ENCODE measurements at regions not wholly inside any gene's neighbourhood (a gene's known extent, or its start where the extent isn't known, plus 50 kb on each side); places are given as distances from the start of the nearest gene placed in this dataset.

DNA sequence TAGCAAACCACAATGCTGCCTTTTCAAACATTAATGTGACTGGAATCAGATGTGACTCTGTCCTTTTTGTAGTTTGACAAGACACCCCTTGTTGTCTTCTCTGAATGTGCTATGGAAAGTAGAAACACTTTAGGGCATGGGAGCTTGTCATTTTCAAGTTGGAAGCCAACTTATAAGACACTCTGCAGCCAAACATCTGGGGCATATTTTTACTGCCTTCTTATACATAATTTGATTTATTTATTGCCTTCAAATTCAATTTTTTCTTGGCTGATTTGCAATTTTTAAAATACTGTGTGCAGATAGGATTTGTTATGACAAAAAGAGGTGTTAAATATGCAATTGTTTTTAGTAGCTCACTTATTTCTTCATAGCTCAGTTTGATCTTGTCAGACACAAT, 1002.0 kb upstream of the PCDH7 start:
- Histone ChIP-seq H3K4me2 (no peak overlapping the region), H3K9me2 (ENCODE audit: insufficient read depth) (no peaks in the 10 kb centered on the region), H3K79me2 (replicated peaks; ENCODE audit: insufficient read depth) (no peaks in the 10 kb centered on the region), H3F3A (replicated peaks; ENCODE audit: low read depth) (no peaks in the 10 kb centered on the region), H3K36me3 (ENCODE audit: insufficient read depth) (no peaks in the 10 kb centered on the region), H3K4me3 (no peak overlapping the region), H3K27me3 (ENCODE audit: insufficient read depth) (no peaks in the 10 kb centered on the region), H4K20me1 (replicated peaks; ENCODE audit: insufficient read depth) (no peaks in the 10 kb centered on the region), H2AFZ (no peak overlapping the region), H3K27ac (ENCODE audit: low read depth) (no peak overlapping the region), H3K4me1 (ENCODE audit: insufficient read depth) (no peaks in the 10 kb centered on the region)
- DNase-seq (ENCODE audit: low spot score) (no peak), ATAC-seq (no peak)
- Mint-ChIP-seq H3K4me3 (no peak overlapping the region), H3K9me3 (no peaks in the 10 kb centered on the region), H3K4me1 (no peaks in the 10 kb centered on the region), H3K36me3 (ENCODE audit: low read depth) (no peaks in the 10 kb centered on the region), H3K27me3 (ENCODE audit: insufficient read depth, low read depth, poor library complexity) (no peaks in the 10 kb centered on the region), H3K27ac (no peak overlapping the region)
- no peak for TF ChIP-seq EZH2 (IDR thresholded peaks at IDR 0.05; ENCODE audit: low read depth, unreplicated experiment)
- no peak for TF ChIP-seq EZH2phosphoT487 (IDR thresholded peaks at IDR 0.05; ENCODE audit: unreplicated experiment)
- TF ChIP-seq NANOG (IDR thresholded peaks at IDR 0.05; ENCODE audit: borderline replicate concordance): no peak
- no peak for TF ChIP-seq JUNB (IDR thresholded peaks at IDR 0.05; ENCODE audit: unreplicated experiment)
- no peak for TF ChIP-seq CREB1 (CRISPR knock-in tag; IDR thresholded peaks at IDR 0.05; ENCODE audit: low read depth)
- TF ChIP-seq, protein P1, sequence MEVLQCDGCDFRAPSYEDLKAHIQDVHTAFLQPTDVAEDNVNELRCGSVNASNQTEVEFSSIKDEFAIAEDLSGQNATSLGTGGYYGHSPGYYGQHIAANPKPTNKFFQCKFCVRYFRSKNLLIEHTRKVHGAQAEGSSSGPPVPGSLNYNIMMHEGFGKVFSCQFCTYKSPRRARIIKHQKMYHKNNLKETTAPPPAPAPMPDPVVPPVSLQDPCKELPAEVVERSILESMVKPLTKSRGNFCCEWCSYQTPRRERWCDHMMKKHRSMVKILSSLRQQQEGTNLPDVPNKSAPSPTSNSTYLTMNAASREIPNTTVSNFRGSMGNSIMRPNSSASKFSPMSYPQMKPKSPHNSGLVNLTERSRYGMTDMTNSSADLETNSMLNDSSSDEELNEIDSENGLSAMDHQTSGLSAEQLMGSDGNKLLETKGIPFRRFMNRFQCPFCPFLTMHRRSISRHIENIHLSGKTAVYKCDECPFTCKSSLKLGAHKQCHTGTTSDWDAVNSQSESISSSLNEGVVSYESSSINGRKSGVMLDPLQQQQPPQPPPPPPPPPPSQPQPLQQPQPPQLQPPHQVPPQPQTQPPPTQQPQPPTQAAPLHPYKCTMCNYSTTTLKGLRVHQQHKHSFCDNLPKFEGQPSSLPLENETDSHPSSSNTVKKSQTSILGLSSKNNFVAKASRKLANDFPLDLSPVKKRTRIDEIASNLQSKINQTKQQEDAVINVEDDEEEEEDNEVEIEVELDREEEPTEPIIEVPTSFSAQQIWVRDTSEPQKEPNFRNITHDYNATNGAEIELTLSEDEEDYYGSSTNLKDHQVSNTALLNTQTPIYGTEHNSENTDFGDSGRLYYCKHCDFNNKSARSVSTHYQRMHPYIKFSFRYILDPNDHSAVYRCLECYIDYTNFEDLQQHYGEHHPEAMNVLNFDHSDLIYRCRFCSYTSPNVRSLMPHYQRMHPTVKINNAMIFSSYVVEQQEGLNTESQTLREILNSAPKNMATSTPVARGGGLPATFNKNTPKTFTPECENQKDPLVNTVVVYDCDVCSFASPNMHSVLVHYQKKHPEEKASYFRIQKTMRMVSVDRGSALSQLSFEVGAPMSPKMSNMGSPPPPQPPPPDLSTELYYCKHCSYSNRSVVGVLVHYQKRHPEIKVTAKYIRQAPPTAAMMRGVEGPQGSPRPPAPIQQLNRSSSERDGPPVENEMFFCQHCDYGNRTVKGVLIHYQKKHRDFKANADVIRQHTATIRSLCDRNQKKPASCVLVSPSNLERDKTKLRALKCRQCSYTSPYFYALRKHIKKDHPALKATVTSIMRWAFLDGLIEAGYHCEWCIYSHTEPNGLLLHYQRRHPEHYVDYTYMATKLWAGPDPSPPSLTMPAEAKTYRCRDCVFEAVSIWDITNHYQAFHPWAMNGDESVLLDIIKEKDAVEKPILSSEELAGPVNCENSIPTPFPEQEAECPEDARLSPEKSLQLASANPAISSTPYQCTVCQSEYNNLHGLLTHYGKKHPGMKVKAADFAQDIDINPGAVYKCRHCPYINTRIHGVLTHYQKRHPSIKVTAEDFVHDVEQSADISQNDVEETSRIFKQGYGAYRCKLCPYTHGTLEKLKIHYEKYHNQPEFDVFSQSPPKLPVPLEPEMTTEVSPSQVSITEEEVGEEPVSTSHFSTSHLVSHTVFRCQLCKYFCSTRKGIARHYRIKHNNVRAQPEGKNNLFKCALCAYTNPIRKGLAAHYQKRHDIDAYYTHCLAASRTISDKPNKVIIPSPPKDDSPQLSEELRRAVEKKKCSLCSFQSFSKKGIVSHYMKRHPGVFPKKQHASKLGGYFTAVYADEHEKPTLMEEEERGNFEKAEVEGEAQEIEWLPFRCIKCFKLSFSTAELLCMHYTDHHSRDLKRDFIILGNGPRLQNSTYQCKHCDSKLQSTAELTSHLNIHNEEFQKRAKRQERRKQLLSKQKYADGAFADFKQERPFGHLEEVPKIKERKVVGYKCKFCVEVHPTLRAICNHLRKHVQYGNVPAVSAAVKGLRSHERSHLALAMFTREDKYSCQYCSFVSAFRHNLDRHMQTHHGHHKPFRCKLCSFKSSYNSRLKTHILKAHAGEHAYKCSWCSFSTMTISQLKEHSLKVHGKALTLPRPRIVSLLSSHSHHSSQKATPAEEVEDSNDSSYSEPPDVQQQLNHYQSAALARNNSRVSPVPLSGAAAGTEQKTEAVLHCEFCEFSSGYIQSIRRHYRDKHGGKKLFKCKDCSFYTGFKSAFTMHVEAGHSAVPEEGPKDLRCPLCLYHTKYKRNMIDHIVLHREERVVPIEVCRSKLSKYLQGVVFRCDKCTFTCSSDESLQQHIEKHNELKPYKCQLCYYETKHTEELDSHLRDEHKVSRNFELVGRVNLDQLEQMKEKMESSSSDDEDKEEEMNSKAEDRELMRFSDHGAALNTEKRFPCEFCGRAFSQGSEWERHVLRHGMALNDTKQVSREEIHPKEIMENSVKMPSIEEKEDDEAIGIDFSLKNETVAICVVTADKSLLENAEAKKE (CRISPR knock-in tag; IDR thresholded peaks at IDR 0.05): no peak
- no peak for TF ChIP-seq ZNF114 (CRISPR knock-in tag; IDR thresholded peaks at IDR 0.05)
- no peak for TF ChIP-seq POLR2AphosphoS5 (IDR thresholded peaks at IDR 0.05; ENCODE audit: low read depth)
- TF ChIP-seq, protein P2, sequence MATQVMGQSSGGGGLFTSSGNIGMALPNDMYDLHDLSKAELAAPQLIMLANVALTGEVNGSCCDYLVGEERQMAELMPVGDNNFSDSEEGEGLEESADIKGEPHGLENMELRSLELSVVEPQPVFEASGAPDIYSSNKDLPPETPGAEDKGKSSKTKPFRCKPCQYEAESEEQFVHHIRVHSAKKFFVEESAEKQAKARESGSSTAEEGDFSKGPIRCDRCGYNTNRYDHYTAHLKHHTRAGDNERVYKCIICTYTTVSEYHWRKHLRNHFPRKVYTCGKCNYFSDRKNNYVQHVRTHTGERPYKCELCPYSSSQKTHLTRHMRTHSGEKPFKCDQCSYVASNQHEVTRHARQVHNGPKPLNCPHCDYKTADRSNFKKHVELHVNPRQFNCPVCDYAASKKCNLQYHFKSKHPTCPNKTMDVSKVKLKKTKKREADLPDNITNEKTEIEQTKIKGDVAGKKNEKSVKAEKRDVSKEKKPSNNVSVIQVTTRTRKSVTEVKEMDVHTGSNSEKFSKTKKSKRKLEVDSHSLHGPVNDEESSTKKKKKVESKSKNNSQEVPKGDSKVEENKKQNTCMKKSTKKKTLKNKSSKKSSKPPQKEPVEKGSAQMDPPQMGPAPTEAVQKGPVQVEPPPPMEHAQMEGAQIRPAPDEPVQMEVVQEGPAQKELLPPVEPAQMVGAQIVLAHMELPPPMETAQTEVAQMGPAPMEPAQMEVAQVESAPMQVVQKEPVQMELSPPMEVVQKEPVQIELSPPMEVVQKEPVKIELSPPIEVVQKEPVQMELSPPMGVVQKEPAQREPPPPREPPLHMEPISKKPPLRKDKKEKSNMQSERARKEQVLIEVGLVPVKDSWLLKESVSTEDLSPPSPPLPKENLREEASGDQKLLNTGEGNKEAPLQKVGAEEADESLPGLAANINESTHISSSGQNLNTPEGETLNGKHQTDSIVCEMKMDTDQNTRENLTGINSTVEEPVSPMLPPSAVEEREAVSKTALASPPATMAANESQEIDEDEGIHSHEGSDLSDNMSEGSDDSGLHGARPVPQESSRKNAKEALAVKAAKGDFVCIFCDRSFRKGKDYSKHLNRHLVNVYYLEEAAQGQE (IDR thresholded peaks at IDR 0.05; ENCODE audit: unreplicated experiment): no peak
- no peak for TF ChIP-seq STAT1 (IDR thresholded peaks at IDR 0.05; ENCODE audit: unreplicated experiment)
- TF ChIP-seq, protein P3, sequence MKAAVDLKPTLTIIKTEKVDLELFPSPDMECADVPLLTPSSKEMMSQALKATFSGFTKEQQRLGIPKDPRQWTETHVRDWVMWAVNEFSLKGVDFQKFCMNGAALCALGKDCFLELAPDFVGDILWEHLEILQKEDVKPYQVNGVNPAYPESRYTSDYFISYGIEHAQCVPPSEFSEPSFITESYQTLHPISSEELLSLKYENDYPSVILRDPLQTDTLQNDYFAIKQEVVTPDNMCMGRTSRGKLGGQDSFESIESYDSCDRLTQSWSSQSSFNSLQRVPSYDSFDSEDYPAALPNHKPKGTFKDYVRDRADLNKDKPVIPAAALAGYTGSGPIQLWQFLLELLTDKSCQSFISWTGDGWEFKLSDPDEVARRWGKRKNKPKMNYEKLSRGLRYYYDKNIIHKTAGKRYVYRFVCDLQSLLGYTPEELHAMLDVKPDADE (IDR thresholded peaks at IDR 0.05): no peak
- no peak for TF ChIP-seq ZNF331 (CRISPR knock-in tag; IDR thresholded peaks at IDR 0.05; ENCODE audit: low read depth)
- TF ChIP-seq, protein P4, sequence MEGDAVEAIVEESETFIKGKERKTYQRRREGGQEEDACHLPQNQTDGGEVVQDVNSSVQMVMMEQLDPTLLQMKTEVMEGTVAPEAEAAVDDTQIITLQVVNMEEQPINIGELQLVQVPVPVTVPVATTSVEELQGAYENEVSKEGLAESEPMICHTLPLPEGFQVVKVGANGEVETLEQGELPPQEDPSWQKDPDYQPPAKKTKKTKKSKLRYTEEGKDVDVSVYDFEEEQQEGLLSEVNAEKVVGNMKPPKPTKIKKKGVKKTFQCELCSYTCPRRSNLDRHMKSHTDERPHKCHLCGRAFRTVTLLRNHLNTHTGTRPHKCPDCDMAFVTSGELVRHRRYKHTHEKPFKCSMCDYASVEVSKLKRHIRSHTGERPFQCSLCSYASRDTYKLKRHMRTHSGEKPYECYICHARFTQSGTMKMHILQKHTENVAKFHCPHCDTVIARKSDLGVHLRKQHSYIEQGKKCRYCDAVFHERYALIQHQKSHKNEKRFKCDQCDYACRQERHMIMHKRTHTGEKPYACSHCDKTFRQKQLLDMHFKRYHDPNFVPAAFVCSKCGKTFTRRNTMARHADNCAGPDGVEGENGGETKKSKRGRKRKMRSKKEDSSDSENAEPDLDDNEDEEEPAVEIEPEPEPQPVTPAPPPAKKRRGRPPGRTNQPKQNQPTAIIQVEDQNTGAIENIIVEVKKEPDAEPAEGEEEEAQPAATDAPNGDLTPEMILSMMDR (conservative IDR thresholded peaks at IDR 0.05; ENCODE audit: low read depth in 2 of 2): no peak
